OCI-LY3 (cell line): ENCODE measurements at regions not wholly inside any gene's neighbourhood (a gene's known extent, or its start where the extent isn't known, plus 50 kb on each side); places are given as distances from the start of the nearest gene placed in this dataset.

Source experiments
- H2AFZ ChIP-seq: fragments of 200-600, 300-600 bp; shearing (Covaris generic); 2 replicates; pipeline ENCODE4 v1.6.0; 2014; ENCODE audit warnings: antibody characterized with exemption, low read depth, low read length
- H3K27ac ChIP-seq: fragments of 200-600, 300-600 bp; sonication (generic); 2 replicates; pipeline ENCODE4 v1.5.1; 2014; ENCODE audit warnings: mild to moderate bottlenecking, low read length, moderate library complexity, mixed read lengths
- H3K27me3 ChIP-seq: fragments of 200-600, 300-600 bp; sonication (generic); 2 replicates; pipeline ENCODE4 v1.6.1; 2014; ENCODE audit warnings: low read depth, low read length, mixed read lengths
- H3K36me3 ChIP-seq: fragments of 200-600, 300-600 bp; sonication (generic); replicated peaks from 2 replicates; pipeline ENCODE3; 2014; ENCODE audit warnings: low read depth, low read length, mixed read lengths
- H3K4me1 ChIP-seq: fragments of 300-600, 200-600 bp; sonication (generic); 2 replicates; pipeline ENCODE4 v1.6.1; 2014; ENCODE audit warnings: low read length, mixed read lengths
- H3K4me2 ChIP-seq: fragments of 200-600, 300-600 bp; sonication (generic); 2 replicates; pipeline ENCODE4 v1.6.1; 2014; ENCODE audit warnings: low read length, mixed read lengths
- H3K4me3 ChIP-seq: fragments of 300-600, 200-600 bp; sonication (generic); 2 replicates; pipeline ENCODE4 v1.5.1; 2014; ENCODE audit warnings: antibody characterized with exemption, mild to moderate bottlenecking, low read length, moderate library complexity
- H3K79me2 ChIP-seq: fragments of 300-600, 200-600 bp; shearing (Covaris generic); 2 replicates; pipeline ENCODE4 v1.6.1; 2014; ENCODE audit warnings: mild to moderate bottlenecking, low read length, mixed read lengths
- H3K9ac ChIP-seq: fragments of 300-600, 200-600 bp; shearing (Covaris generic); 2 replicates; pipeline ENCODE4 v1.6.0; 2014; ENCODE audit warnings: mild to moderate bottlenecking, low read length, moderate library complexity
- H3K9me3 ChIP-seq: fragments of 200-600, 300-600 bp; shearing (Covaris generic); 2 replicates; pipeline ENCODE4 v1.6.1; 2014; ENCODE audit warnings: low read length, mixed read lengths; ENCODE audit not compliant: insufficient read depth
- H4K20me1 ChIP-seq: fragments of 200-600, 300-600 bp; sonication (generic); 2 replicates; pipeline ENCODE4 v1.6.1; 2016; ENCODE audit warnings: low read length, mixed read lengths; ENCODE audit not compliant: insufficient read depth
- CTCF ChIP-seq: fragments of 200-600, 300-600 bp; sonication (generic); IDR thresholded peaks from 2 replicates; pipeline ENCODE4 v1.5.1; 2014; ENCODE audit warnings: antibody characterized with exemption, low read length, low read depth
- EZH2phosphoT487 ChIP-seq: fragments of 200-600 bp; shearing (Covaris generic); IDR thresholded peaks from 2 replicates; pipeline ENCODE4 v1.6.1; 2018; ENCODE audit warnings: antibody characterized with exemption, mixed run types, low read depth

- Histone ChIP-seq H2AFZ (no peak overlapping the region), H3K36me3 (no peaks in the 10 kb centered on the region), H4K20me1 (no peaks in the 10 kb centered on the region), H3K27me3 (no peaks in the 10 kb centered on the region), H3K4me1 (peaks cover 19% of the 10 kb centered on the region), H3K4me2 (no peak overlapping the region), H3K79me2 (no peaks in the 10 kb centered on the region), H3K4me3 (no peak overlapping the region), H3K27ac (no peak overlapping the region), H3K9ac (no peak overlapping the region), H3K9me3 (no peaks in the 10 kb centered on the region)
- TF ChIP-seq EZH2phosphoT487 (no peak), CTCF (no peak)
Measured at GRCh38 chr4:184531008-184531407, 56.7 kb upstream of the IRF2 start.

- H3K27ac ChIP-seq: no peak overlapping the region
- no peaks in the 10 kb centered on the region for H4K20me1 ChIP-seq
- TF ChIP-seq EZH2phosphoT487: no peak
- no peak for TF ChIP-seq CTCF
- no peak overlapping the region for H3K9ac ChIP-seq
- peaks cover 5% of the 10 kb centered on the region for H3K4me1 ChIP-seq
- no peaks in the 10 kb centered on the region for H3K27me3 ChIP-seq
- no peak overlapping the region for H3K4me3 ChIP-seq
- H3K4me2 ChIP-seq: no peak overlapping the region
- H3K79me2 ChIP-seq: no peaks in the 10 kb centered on the region
- no peak overlapping the region for H2AFZ ChIP-seq
- H3K9me3 ChIP-seq: no peaks in the 10 kb centered on the region
- no peaks in the 10 kb centered on the region for H3K36me3 ChIP-seq
Measured at GRCh38 chr4:184529283-184529682, 54.9 kb upstream of the IRF2 start.

- H3K9me3 ChIP-seq: no peaks in the 10 kb centered on the region
- no peak overlapping the region for H3K4me2 ChIP-seq
- H3K36me3 ChIP-seq: no peaks in the 10 kb centered on the region
- H3K4me1 ChIP-seq: peaks cover 4% of the 10 kb centered on the region; the same call in 1 of the 2 replicates
- TF ChIP-seq CTCF (no peak), EZH2phosphoT487 (no peak)
- no peak overlapping the region for H3K9ac ChIP-seq
- H3K27ac ChIP-seq: no peak overlapping the region
- H3K4me3 ChIP-seq: no peak overlapping the region
- H3K27me3 ChIP-seq: no peaks in the 10 kb centered on the region
- no peaks in the 10 kb centered on the region for H3K79me2 ChIP-seq
- H4K20me1 ChIP-seq: no peaks in the 10 kb centered on the region
- no peak overlapping the region for H2AFZ ChIP-seq
Measured at GRCh38 chr4:184528713-184529112, 54.4 kb upstream of the IRF2 start.

GRCh38 chr4:184528051-184528450, 53.7 kb upstream of the IRF2 start:
- H3K27me3 ChIP-seq: no peaks in the 10 kb centered on the region
- TF ChIP-seq CTCF (no peak), EZH2phosphoT487 (no peak)
- H4K20me1 ChIP-seq: no peaks in the 10 kb centered on the region
- H3K9ac ChIP-seq: no peak overlapping the region
- peaks cover 4% of the 10 kb centered on the region; the same call in 1 of the 2 replicates for H3K4me1 ChIP-seq
- H3K27ac ChIP-seq: no peak overlapping the region
- no peaks in the 10 kb centered on the region for H3K9me3 ChIP-seq
- no peaks in the 10 kb centered on the region for H3K36me3 ChIP-seq
- no peak overlapping the region for H2AFZ ChIP-seq
- H3K4me2 ChIP-seq: no peak overlapping the region
- H3K4me3 ChIP-seq: no peak overlapping the region
- H3K79me2 ChIP-seq: no peaks in the 10 kb centered on the region
